A549 (cell line): ENCODE measurements at regions not wholly inside any gene's neighbourhood (a gene's known extent, or its start where the extent isn't known, plus 50 kb on each side); places are given as distances from the start of the nearest gene placed in this dataset.

Experiments
- ATAC-seq, 2 experiments: fragments of 200-7000 bp in 1 of 2; fragments of >200 bp in 1 of 2; cut with Nextera tagmentation in 1 of 2; cut with Tn5 transposase in 1 of 2; 3 replicates each; pipeline versions ENCODE4 v1.8.0 to v1.9.1; 2018 to 2020; ENCODE audit warnings: mild to moderate bottlenecking in 1 of 2, moderate library complexity in 1 of 2
- CTCF ChIA-PET: fragments of 300-600 bp; sonication (Branson Sonifier 250); formaldehyde crosslinking; extraction: SDS; loops from one replicate; lab custom pipeline; 2021; ENCODE audit warnings: antibody characterized with exemption, inconsistent platforms; lab: Yijun Ruan, JAX
- POLR2A ChIA-PET: fragments of 350-600 bp; formaldehyde crosslinking; extraction: SDS; loops from one replicate; lab custom pipeline; 2021; ENCODE audit warnings: antibody characterized with exemption, inconsistent platforms; lab: Yijun Ruan, JAX
- DNase-seq, 2 experiments: peaks; one replicate each; pipeline versions ENCODE4 v3.0.0 to v3.0.0-alpha.2; 2011 to 2016; ENCODE audit warnings: low read depth in 1 of 2, low spot score in 1 of 2
- FAIRE-seq: peaks from 2 replicates; lab custom pipeline; 2011; peaks lifted over from hg19 to GRCh38; lab: Jason Lieb, UNC
- H3K27ac ChIP-seq, 2 experiments: fragments of >200 bp; sonication (Bioruptor Twin); formaldehyde crosslinking; 3 replicates each; pipeline ENCODE4 v1.5.1; 2016 to 2017
- H3K4me1 ChIP-seq: fragments of >200 bp; sonication (Bioruptor Twin); formaldehyde crosslinking; 3 replicates; pipeline ENCODE4 v1.6.1; 2016
- H3K4me2 ChIP-seq: fragments of >200 bp; sonication (Bioruptor Twin); formaldehyde crosslinking; 3 replicates; pipeline ENCODE4 v1.6.1; 2016
- H3K4me3 ChIP-seq: fragments of >200 bp; sonication (Bioruptor Twin); formaldehyde crosslinking; 3 replicates; pipeline ENCODE4 v1.5.1; 2016
- H3K9me3 ChIP-seq: fragments of >200 bp; sonication (Bioruptor Twin); formaldehyde crosslinking; 3 replicates; pipeline ENCODE4 v1.6.1; 2016
- CEBPB ChIP-seq, 2 experiments: fragments of >200 bp in 1 of 2; sonication (Bioruptor Twin) in 1 of 2; formaldehyde crosslinking in 1 of 2; IDR thresholded peaks; 2 replicates each; pipeline ENCODE4 v1.6.1; 2012 to 2016
- CHD2 ChIP-seq: fragments of 150-350 bp; IDR thresholded peaks from 2 replicates; pipeline ENCODE4 v1.6.1; 2014; ENCODE audit warnings: low read length; ENCODE audit not compliant: partially characterized antibody
- CTCF ChIP-seq: fragments of >200 bp; sonication (Bioruptor Twin); formaldehyde crosslinking; IDR thresholded peaks from 3 replicates; pipeline ENCODE4 v1.5.1; 2016
- E2F6 ChIP-seq: IDR thresholded peaks from 2 replicates; pipeline ENCODE4 v1.6.1; 2012; ENCODE audit warnings: low read depth, borderline replicate concordance
- HEYL ChIP-seq: fragments of 250-450 bp; sonication (Bioruptor Pico); IDR thresholded peaks from 2 replicates; pipeline ENCODE4 v1.8.0; 2021; ENCODE audit warnings: mild to moderate bottlenecking, moderate library complexity
- JUNB ChIP-seq: fragments of >200 bp; sonication (Bioruptor Twin); formaldehyde crosslinking; IDR thresholded peaks from 2 replicates; pipeline ENCODE4 v1.6.1; 2016
- NR3C1 ChIP-seq: fragments of >200 bp; sonication (Bioruptor Twin); formaldehyde crosslinking; IDR thresholded peaks from 3 replicates; pipeline ENCODE4 v1.6.1; 2017
- POLR2A ChIP-seq: IDR thresholded peaks from 2 replicates; pipeline ENCODE4 v1.6.1; 2012; ENCODE audit warnings: mild to moderate bottlenecking, low read length
- RAD21 ChIP-seq, 2 experiments: fragments of >200 bp in 1 of 2; sonication (Bioruptor Twin) in 1 of 2; formaldehyde crosslinking in 1 of 2; IDR thresholded peaks in 1 of 2; conservative IDR thresholded peaks in 1 of 2; 2 replicates in 1 of 2; 3 replicates in 1 of 2; pipeline ENCODE4 v1.6.1; 2012 to 2018; ENCODE audit warnings: inconsistent platforms in 1 of 2
- SMC3 ChIP-seq: fragments of >200 bp; sonication (Bioruptor Twin); formaldehyde crosslinking; IDR thresholded peaks from 3 replicates; pipeline ENCODE4 v1.6.1; 2018; ENCODE audit warnings: inconsistent platforms
- TP53 ChIP-seq: fragments of 250-450 bp; sonication (Bioruptor Pico); IDR thresholded peaks from 2 replicates; pipeline ENCODE4 v1.5.0; 2021; ENCODE audit warnings: mild to moderate bottlenecking, moderate library complexity
- ZC3H11A ChIP-seq: fragments of 450-650 bp; IDR thresholded peaks from 2 replicates; pipeline ENCODE4 v1.6.1; 2014; ENCODE audit warnings: antibody characterized with exemption, mild to moderate bottlenecking
- ZFP36 ChIP-seq: fragments of 450-650 bp; IDR thresholded peaks from 2 replicates; pipeline ENCODE4 v1.6.1; 2014; ENCODE audit warnings: borderline replicate concordance; ENCODE audit not compliant: partially characterized antibody
- WGBS: methylation state at CpG from one replicate; pipeline ENCODE4 v1.1.6; 2017; ENCODE audit errors: missing lambda C conversion rate; 5-methylcytosine and 5-hydroxymethylcytosine counted together

- Histone ChIP-seq H3K4me1 (0 out of 3 replicates have a peak, but pooled peaks cover 4% of the 10 kb centered on the region), H3K27ac (peak overlapping the region in 1 of 2 experiments; percentile 91; a peak in 3 of 6 replicates), H3K4me2 (peak overlapping the region; percentile 84), H3K4me3 (peak overlapping the region; percentile 52), H3K9me3 (peaks cover 3% of the 10 kb centered on the region; the same call in 1 of the 3 replicates)
- DNase-seq (peak in 1 of 2 experiments; percentile 41), FAIRE-seq (no peak), ATAC-seq (peak; percentile 56 to 78; a peak in 5 of 6 replicates)
- ChIA-PET CTCF (interaction anchor here (0.6 to 3.0 kb wide), 13 partner anchors 12 to 1057 kb away, joined by 3 to 20 read pairs (median 3); no protein-coding TSS in a partner anchor), POLR2A (no interaction called here)
- WGBS, result 84% methylated on average over 5 of the region's 103 CpGs
- TF ChIP-seq RAD21 (conservative IDR thresholded peaks at IDR 0.05 in 1 of 2, IDR thresholded peaks at IDR 0.05 in 1 of 2), result peak; percentile 61 to 80
- TF ChIP-seq CTCF, result peak; percentile 59
- TF ChIP-seq ZC3H11A, result no peak
- TF ChIP-seq JUNB, result no peak
- TF ChIP-seq NR3C1, result no peak
- no peak for TF ChIP-seq ZFP36
- peak; percentile 53; the same call in 2 of the 3 replicates for TF ChIP-seq SMC3
- TF ChIP-seq, all 56 proteins: peak for 3
These were observed 1251.2 kb downstream of the BRD1 start for GRCh38 chr22:48576333-48577013.

- CTCF ChIA-PET, result interaction anchor here (2.1 to 3.0 kb wide), 2 partner anchors 730 to 1057 kb away, joined by 15 to 20 read pairs; no protein-coding TSS in a partner anchor
- ATAC-seq, result no peak
These were observed 1251.9 kb downstream of the BRD1 start for GRCh38 chr22:48575618-48576332.

GRCh38 chr22:48574776-48575617 lies 1252.7 kb downstream of the BRD1 start:
- H3K27ac ChIP-seq, result peak overlapping the region; percentile 64 to 91; a peak in 5 of 6 replicates
- peak overlapping the region; percentile 71 for H3K4me2 ChIP-seq
- CTCF ChIA-PET, result interaction anchor here (2.8 to 3.0 kb wide), 2 partner anchors 730 kb away, joined by 9 to 20 read pairs; no protein-coding TSS in a partner anchor
- peak; percentile 83 to 94 for ATAC-seq
- peaks cover 3% of the 10 kb centered on the region; the same call in 1 of the 3 replicates for H3K9me3 ChIP-seq
- TF ChIP-seq E2F6 (0 out of 2 replicates have a peak, but pooled peaks have one; percentile 53), SMC3 (peak; percentile 71), CTCF (peak; percentile 81), TP53 (CRISPR knock-in tag) (no peak), NR3C1 (no peak), RAD21 (conservative IDR thresholded peaks at IDR 0.05 in 1 of 2, IDR thresholded peaks at IDR 0.05 in 1 of 2) (peak; percentile 46 to 67), POLR2A (peak; percentile 32; the same call in 1 of the 2 replicates)
- 78% methylated on average over 9 of the region's 92 CpGs for WGBS
- DNase-seq, result peak; percentile 67 to 79
- H3K4me1 ChIP-seq, result 0 out of 3 replicates have a peak, but pooled peaks cover 4% of the 10 kb centered on the region
- H3K4me3 ChIP-seq, result peak overlapping the region; percentile 52
- POLR2A ChIA-PET, result no interaction called here
- no peak for FAIRE-seq

More at GRCh38 chr22:48575618-48576332, 1251.9 kb downstream of the BRD1 start:
- peak overlapping the region; percentile 52 for H3K4me3 ChIP-seq
- TF ChIP-seq CHD2 (no peak), CEBPB (IDR thresholded peaks at IDR 0.05) (peak in 1 of 2 experiments; percentile 42; a peak in 1 of 4 replicates), HEYL (no peak)
- TF ChIP-seq, all 56 proteins: peak for 1
- DNase-seq (no peak), FAIRE-seq (no peak)
- H3K9me3 ChIP-seq, result peaks cover 3% of the 10 kb centered on the region; the same call in 1 of the 3 replicates
- POLR2A ChIA-PET, result no interaction called here
- 0 out of 3 replicates have a peak, but pooled peaks cover 4% of the 10 kb centered on the region for H3K4me1 ChIP-seq
- WGBS, result no CpG with 5 or more reads among the region's 120 CpGs
- peak overlapping the region; percentile 64 to 91; a peak in 5 of 6 replicates for H3K27ac ChIP-seq
- H3K4me2 ChIP-seq, result peak overlapping the region; percentile 84
